Middle frontal gyrus (tissue), 1 donor: ENCODE measurements at regions not wholly inside any gene's neighbourhood (a gene's known extent, or its start where the extent isn't known, plus 50 kb on each side); places are given as distances from the start of the nearest gene placed in this dataset.
"Not testable (repeated sequence)": the region's sequence is repeated elsewhere in the genome, so short reads cannot be mapped to it uniquely, and the experiment has no call there.

Experiments used
- DNase-seq: peaks from one replicate; pipeline ENCODE4 v3.0.0-alpha.2; 2015; ENCODE audit warnings: low spot score; ENCODE audit errors: extremely low spot score

- no peak for DNase-seq
Measured at GRCh38 chr1:70554341-70554740, 143.3 kb downstream of the CTH start.

GRCh38 chr1:70556541-70556940 lies 145.5 kb downstream of the CTH start:
- DNase-seq: no peak

DNA sequence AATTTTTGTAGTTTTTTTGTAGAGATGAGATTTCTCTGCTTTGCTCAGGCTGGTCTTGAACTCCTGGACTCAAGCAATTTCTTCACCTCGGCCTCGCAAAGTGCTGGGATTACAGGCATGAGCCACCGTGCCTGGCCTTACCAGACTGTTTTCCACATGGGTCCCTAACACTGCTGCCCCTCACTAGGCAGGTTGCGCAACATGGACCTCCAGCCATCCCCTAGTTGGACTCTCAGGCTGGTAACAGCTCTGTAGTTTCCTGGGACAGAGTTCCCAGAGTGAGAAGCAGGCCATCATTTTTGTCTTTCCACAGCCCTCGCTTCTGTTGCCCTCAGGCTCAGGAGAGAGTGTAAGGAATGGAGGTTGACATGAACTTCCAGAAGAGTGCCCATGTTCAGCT lies 156.1 kb downstream of the CTH start:
- DNase-seq: no peak

- no peak for DNase-seq
Measured at GRCh38 chr1:70571191-70571590, 160.1 kb downstream of the CTH start.

- no peak for DNase-seq
Measured at GRCh38 chr1:70573317-70573843, 162.3 kb downstream of the CTH start.

DNA sequence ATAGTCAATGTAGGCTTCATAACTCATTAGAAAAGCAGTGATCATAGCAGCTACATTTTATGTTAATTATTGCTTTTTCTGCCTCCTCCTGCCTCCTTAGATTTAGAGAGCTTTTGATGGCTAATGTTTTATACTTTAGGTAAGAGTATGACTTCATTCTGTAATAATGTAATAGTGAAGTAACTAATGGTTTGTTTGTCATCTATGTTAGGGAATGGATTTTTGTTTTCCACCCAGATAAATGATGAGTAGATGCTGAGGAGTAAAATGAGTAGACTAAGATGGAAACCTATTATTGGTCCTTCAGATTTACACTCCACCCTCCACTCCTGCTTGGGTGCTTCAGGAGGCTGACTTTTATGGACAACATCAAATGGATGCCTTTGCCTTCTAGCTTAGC lies 170.6 kb downstream of the CTH start:
- DNase-seq: no peak

DNA sequence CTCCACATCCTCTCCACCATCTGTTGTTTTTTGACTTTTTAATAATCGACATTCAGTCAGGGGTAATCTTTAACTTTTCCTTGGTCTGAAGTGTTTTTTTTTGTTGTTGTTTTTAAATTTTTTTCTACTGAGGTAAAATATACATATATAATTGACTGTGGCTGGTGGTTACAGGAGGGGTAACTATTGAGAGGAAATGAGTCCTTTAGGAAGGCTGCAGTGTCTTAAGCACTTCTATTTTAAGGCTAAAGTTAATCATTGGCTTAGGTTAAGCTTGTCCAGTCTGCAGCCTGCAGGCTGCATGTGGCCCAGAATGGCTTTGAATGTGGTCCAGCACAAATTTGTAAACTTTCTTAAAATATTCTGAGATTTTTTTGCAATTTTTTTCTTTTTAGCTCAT lies 172.5 kb downstream of the CTH start:
- no peak for DNase-seq

DNA sequence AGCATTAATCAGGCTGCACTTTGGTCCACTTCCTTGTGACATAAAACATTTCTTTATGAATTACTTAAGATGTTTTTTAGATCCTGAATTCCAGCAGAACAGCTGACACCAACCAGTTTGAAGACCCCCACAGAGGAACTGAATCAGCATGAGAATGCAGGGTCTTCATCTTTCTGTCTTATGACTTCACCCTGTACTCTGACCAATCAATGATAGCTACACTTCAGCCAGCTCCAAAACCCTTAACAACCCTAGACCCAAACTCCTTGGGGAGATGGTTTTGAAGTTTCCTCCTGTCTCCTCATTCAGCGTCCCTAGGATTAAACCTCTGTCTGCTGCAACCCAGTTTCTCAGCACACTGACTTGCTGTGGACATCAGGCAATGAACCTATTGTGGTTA lies 175.0 kb downstream of the CTH start:
- DNase-seq: no peak

GRCh38 chr1:70587872-70588366 lies 176.9 kb downstream of the CTH start:
- no peak for DNase-seq

DNA sequence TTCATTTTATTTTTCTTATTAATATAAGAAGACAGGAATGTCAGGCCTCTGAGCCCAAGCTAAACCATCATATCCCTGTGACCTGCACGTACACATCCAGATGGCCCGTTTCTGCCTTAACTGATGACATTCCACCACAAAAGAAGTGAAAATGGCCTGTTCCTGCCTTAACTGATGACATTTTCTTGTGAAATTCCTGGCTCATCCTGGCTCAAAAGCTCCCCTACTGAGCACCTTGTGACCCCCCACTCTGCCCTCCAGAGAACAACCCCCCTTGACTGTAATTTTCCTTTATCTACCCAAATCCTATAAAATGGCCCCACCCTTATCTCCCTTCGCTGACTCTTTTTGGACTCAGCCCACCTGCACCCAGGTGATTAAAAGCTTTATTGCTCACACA lies 182.5 kb downstream of the CTH start:
- DNase-seq: not testable (repeated sequence)

GRCh38 chr1:70608815-70609214 lies 197.7 kb downstream of the CTH start:
- DNase-seq: no peak

- not testable (repeated sequence) for DNase-seq
Measured at GRCh38 chr1:70610164-70610563, 199.1 kb downstream of the CTH start.

GRCh38 chr1:70616946-70617345 lies 205.9 kb downstream of the CTH start:
- no peak for DNase-seq

GRCh38 chr1:70617728-70618127 lies 206.7 kb downstream of the CTH start:
- DNase-seq: no peak

- DNase-seq: no peak
Measured at GRCh38 chr1:70627910-70628309, 216.8 kb downstream of the CTH start.

DNA sequence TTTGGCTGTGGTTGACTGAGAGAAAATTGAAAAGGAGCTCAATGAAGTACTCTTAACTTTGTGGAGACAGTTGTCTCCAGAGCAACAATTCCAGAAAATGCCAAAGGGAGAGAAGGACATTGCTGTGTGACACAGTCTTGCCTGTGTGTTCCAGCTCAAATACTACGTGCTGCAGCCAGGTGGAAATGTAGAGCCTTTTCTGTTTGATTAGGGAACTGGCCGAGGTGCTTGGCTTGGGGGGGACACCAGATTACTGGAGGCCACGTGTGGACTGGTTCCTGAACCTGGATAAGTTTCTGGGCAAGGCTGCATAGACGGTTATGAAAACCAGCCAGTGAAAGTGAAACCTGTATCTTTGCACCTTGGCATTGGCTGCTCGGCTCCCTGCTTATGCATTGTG lies 217.9 kb downstream of the CTH start:
- DNase-seq: no peak

- DNase-seq: no peak
Measured at GRCh38 chr1:70633004-70633403, 221.9 kb downstream of the CTH start.

- no peak for DNase-seq
Measured at GRCh38 chr1:70635868-70636267, 224.8 kb downstream of the CTH start.

- no peak for DNase-seq
Measured at GRCh38 chr1:70641868-70642267, 230.8 kb downstream of the CTH start.

GRCh38 chr1:70656361-70656760 lies 245.3 kb downstream of the CTH start:
- DNase-seq: no peak

GRCh38 chr1:70659891-70660290 lies 248.8 kb downstream of the CTH start:
- DNase-seq: no peak

GRCh38 chr1:70666381-70667140 lies 255.5 kb downstream of the CTH start:
- no peak for DNase-seq

GRCh38 chr1:70667494-70668170 lies 256.6 kb downstream of the CTH start:
- no peak for DNase-seq
